NCI-H1092 treated with DMSO at 0.1 percent for 48 hours (cell line): ENCODE measurements at regions not wholly inside any gene's neighbourhood (a gene's known extent, or its start where the extent isn't known, plus 50 kb on each side); places are given as distances from the start of the nearest gene placed in this dataset.

Source experiments
- DNase-seq: peaks from one replicate; lab custom pipeline; 2025; lab: John Stamatoyannopoulos, UW

GRCh38 chr5:56320686-56321085 is 87.6 kb upstream of the ANKRD55 start:
- no peak for DNase-seq

- peak; percentile 24 for DNase-seq
Measured at GRCh38 chr5:56319526-56320181, 86.5 kb upstream of the ANKRD55 start.

- no peak for DNase-seq
Measured at GRCh38 chr5:56317923-56318561, 84.9 kb upstream of the ANKRD55 start.

- DNase-seq: no peak
Measured at GRCh38 chr5:56316299-56316994, 83.3 kb upstream of the ANKRD55 start.

- no peak for DNase-seq
Measured at GRCh38 chr5:56314529-56314928, 81.4 kb upstream of the ANKRD55 start.

- DNase-seq: no peak
Measured at GRCh38 chr5:56313596-56313995, 80.5 kb upstream of the ANKRD55 start.

- DNase-seq: no peak
Measured at GRCh38 chr5:56313004-56313531, 79.9 kb upstream of the ANKRD55 start.

- DNase-seq: no peak
Measured at GRCh38 chr5:56311306-56311905, 78.3 kb upstream of the ANKRD55 start.

- no peak for DNase-seq
Measured at GRCh38 chr5:56310711-56311204, 77.6 kb upstream of the ANKRD55 start.

- DNase-seq: no peak
Measured at GRCh38 chr5:56309262-56309826, 76.2 kb upstream of the ANKRD55 start.

GRCh38 chr5:56307714-56308333 is 74.7 kb upstream of the ANKRD55 start:
- DNase-seq: no peak

GRCh38 chr5:56306433-56307150 is 73.5 kb upstream of the ANKRD55 start:
- DNase-seq: peak; percentile 2

- DNase-seq: no peak
Measured at GRCh38 chr5:56305001-56305950, 72.1 kb upstream of the ANKRD55 start.

- DNase-seq: no peak
Measured at GRCh38 chr5:56303511-56303910, 70.4 kb upstream of the ANKRD55 start.

- DNase-seq: no peak
Measured at GRCh38 chr5:56302027-56302426, 68.9 kb upstream of the ANKRD55 start.

GRCh38 chr5:56301069-56301468 is 67.9 kb upstream of the ANKRD55 start:
- no peak for DNase-seq

GRCh38 chr5:56299212-56299611 is 66.1 kb upstream of the ANKRD55 start:
- no peak for DNase-seq

GRCh38 chr5:56298336-56299090 is 65.4 kb upstream of the ANKRD55 start:
- no peak for DNase-seq

GRCh38 chr5:56297851-56298250 is 64.7 kb upstream of the ANKRD55 start:
- no peak for DNase-seq
